GM20431 (cell line): ENCODE measurements at regions not wholly inside any gene's neighbourhood (a gene's known extent, or its start where the extent isn't known, plus 50 kb on each side); places are given as distances from the start of the nearest gene placed in this dataset.

Source experiments
- in situ Hi-C: fragments of 300-500 bp; cut with MseI, MboI; formaldehyde crosslinking; loops from one replicate; pipeline ENCODE4 v1.15.0; 2020; ENCODE audit warnings: low sequenced_read_pairs; ENCODE audit not compliant: unreplicated experiment

GRCh38 chr18:78405763-78406162 is 573.9 kb upstream of the SALL3 start:
- in situ Hi-C loops = no loop called here

GRCh38 chr18:78406743-78407465 is 572.7 kb upstream of the SALL3 start:
- in situ Hi-C loops = no loop called here

- in situ Hi-C loops = no loop called here
Measured at GRCh38 chr18:78407466-78407844, 572.2 kb upstream of the SALL3 start.

- in situ Hi-C loops = no loop called here
Measured at GRCh38 chr18:78408623-78409022, 571.0 kb upstream of the SALL3 start.

- in situ Hi-C loops = no loop called here
Measured at GRCh38 chr18:78410094-78410786, 569.4 kb upstream of the SALL3 start.

GRCh38 chr18:78411539-78411938 is 568.1 kb upstream of the SALL3 start:
- in situ Hi-C loops = no loop called here

- in situ Hi-C loops = no loop called here
Measured at GRCh38 chr18:78414302-78414701, 565.3 kb upstream of the SALL3 start.

- in situ Hi-C loops = no loop called here
Measured at GRCh38 chr18:78416853-78417252, 562.8 kb upstream of the SALL3 start.

GRCh38 chr18:78418379-78418778 is 561.2 kb upstream of the SALL3 start:
- in situ Hi-C loops = no loop called here

- in situ Hi-C loops = no loop called here
Measured at GRCh38 chr18:78419171-78419570, 560.4 kb upstream of the SALL3 start.

- in situ Hi-C loops = no loop called here
Measured at GRCh38 chr18:78420116-78420515, 559.5 kb upstream of the SALL3 start.

GRCh38 chr18:78421392-78421791 is 558.2 kb upstream of the SALL3 start:
- in situ Hi-C loops = no loop called here

- in situ Hi-C loops = no loop called here
Measured at GRCh38 chr18:78422336-78422735, 557.3 kb upstream of the SALL3 start.

GRCh38 chr18:78423811-78424210 is 555.8 kb upstream of the SALL3 start:
- in situ Hi-C loops = no loop called here

- in situ Hi-C loops = no loop called here
Measured at GRCh38 chr18:78424403-78425018, 555.1 kb upstream of the SALL3 start.

- in situ Hi-C loops = no loop called here
Measured at GRCh38 chr18:78425019-78425412, 554.6 kb upstream of the SALL3 start.

GRCh38 chr18:78427081-78427480 is 552.5 kb upstream of the SALL3 start:
- in situ Hi-C loops = no loop called here

- in situ Hi-C loops = no loop called here
Measured at GRCh38 chr18:78429127-78430108, 550.2 kb upstream of the SALL3 start.

GRCh38 chr18:78430131-78430758 is 549.4 kb upstream of the SALL3 start:
- in situ Hi-C loops = no loop called here

- in situ Hi-C loops = no loop called here
Measured at GRCh38 chr18:78431606-78432005, 548.0 kb upstream of the SALL3 start.
